ENCODE measurements at regions not wholly inside any gene's neighbourhood (a gene's known extent, or its start where the extent isn't known, plus 50 kb on each side); places are given as distances from the start of the nearest gene placed in this dataset.

DNA sequence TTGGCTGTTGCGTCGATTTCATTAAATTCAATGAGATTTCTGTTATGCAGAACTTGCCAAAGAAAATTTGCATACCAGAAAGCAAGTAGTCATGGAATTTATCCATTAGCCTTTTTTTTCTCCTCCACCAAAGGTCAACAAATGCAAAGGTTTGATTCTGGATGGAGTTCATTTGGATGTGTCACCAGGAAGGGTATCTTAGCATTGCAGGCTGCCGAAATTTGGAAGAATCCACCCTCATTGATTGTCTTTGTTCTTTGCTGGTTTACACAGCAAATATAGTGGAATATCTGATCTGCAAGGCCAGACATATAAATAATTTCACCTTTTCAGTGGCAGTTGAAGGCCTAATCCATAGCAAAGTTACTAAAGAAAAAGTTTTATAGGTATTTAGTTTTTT is 229.4 kb upstream of the SLC35B3 start:
- no peaks in the 10 kb centered on the region for H3K36me3 ChIP-seq
- no peak overlapping the region for H3K27ac ChIP-seq
- no peaks in the 10 kb centered on the region for H3K9me3 ChIP-seq (replicated peaks)
- no peaks in the 10 kb centered on the region for H3K4me1 ChIP-seq
- no peak for DNase-seq
- no peaks in the 10 kb centered on the region for H3K27me3 ChIP-seq
- no peak overlapping the region for H3K4me3 ChIP-seq

DNA sequence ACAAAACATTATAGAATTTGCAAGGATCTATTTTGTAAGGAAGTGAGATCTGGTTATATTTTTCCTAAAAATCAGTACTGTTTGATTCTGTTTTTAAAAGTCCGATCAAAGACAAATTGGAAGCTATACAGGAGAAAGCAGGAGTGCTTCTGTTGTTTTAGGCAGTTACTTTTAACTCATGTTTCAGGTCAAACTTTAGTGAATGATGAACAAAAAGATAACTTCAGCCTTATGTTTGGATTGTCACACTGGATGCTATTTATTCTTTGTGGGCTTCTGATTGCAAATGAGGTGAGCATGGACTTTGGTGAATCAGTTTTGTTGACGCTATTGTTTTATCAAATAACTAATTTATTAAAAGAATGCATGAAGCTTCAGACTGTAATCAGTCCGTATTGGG is 228.7 kb upstream of the SLC35B3 start:
- no peak for DNase-seq
- no peaks in the 10 kb centered on the region for H3K27me3 ChIP-seq

DNA sequence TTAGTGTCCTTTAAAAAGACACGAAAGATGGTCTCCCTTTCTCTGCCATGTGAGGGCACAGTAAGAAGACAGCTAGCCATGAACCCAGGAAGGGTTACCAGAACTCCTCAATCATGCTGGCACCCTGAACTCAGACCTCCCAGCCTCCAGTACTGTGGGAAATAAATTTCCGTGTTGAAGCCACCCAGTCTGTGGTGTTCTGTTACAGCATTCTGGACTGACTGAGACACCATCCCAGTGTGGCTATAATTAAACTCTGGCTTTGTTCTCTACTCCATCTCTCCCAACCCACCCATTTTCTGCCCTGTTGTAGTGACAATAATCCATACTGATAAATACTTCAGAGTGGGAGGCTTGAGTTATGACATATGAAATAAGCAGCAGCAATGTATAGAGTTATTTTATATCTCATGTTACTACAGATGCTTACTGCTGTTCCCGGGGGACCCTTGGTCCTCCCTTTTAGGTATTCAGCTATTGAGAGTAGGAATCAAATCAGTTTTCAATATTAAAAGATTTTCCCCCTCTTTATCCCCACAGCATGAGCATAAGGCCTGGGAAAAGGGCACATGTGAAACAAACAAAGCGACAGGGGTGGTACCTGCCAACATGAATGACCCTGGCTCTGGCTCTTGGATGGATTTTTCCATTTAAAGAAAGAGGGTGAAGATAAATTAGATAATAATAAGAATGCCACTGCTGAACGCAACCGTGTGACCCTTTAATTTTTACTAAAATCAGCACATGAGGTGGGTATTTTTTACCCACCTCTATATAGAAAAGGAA is 224.3 kb upstream of the SLC35B3 start:
- no peaks in the 10 kb centered on the region for H3K9me3 ChIP-seq (replicated peaks)
- H3K36me3 ChIP-seq: no peaks in the 10 kb centered on the region
- no peaks in the 10 kb centered on the region for H3K4me1 ChIP-seq
- no peak overlapping the region for H3K27ac ChIP-seq
- no peak overlapping the region for H3K4me3 ChIP-seq
- DNase-seq: no peak
- H3K27me3 ChIP-seq: no peaks in the 10 kb centered on the region

More for the DNA sequence above, 228.7 kb upstream of the SLC35B3 start:
- Histone ChIP-seq H3K9me3 (replicated peaks) (no peaks in the 10 kb centered on the region), H3K36me3 (no peaks in the 10 kb centered on the region), H3K4me3 (no peak overlapping the region), H3K27ac (no peak overlapping the region), H3K4me1 (no peaks in the 10 kb centered on the region)

DNA sequence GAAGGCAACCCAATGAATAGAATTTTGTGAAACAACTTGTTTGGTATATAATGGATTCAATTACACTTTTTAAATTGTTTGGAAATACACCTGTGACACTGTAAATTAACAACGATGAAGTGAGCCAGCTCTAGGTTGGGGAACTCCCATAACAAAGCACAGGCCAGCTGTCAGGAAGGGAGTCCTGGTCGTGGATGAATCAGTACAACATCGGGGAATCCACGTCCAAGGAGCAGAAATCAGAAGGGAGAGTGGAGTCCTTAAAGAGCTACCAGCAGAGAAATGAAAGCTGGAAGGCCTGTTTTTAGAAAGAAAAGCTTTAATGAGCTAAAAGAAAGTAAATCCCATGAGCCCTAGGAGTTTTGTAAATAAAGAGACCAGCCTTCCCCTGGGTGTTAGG is 223.1 kb upstream of the SLC35B3 start:
- DNase-seq: peak in 1 of 2 experiments; percentile 53
- H3K36me3 ChIP-seq: no peaks in the 10 kb centered on the region
- no peaks in the 10 kb centered on the region for H3K9me3 ChIP-seq (replicated peaks)
- no peaks in the 10 kb centered on the region for H3K4me1 ChIP-seq
- H3K27ac ChIP-seq: peak overlapping the region; percentile 22; the same call in 1 of the 2 replicates
- H3K27me3 ChIP-seq: no peaks in the 10 kb centered on the region
- H3K4me3 ChIP-seq: peak overlapping the region; percentile 43

DNA sequence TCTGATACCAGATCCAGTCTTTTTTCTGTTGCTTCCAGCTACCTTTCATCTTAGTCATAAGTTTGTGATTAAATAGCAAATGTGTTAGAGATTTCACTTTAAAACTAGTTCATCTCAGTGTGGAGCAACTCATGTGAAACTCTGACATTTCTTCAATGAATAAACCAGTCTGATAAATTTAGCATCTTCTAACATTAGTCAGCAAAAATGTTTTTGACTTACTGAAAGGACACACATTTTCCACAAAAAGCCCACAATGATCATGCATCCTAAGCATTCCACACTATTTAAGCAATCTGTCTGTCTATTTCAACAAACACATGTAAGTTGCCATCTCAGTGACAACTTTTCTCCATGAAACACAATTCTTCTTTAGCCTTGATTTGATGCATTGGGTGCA is 222.2 kb upstream of the SLC35B3 start:
- Histone ChIP-seq H3K27ac (no peak overlapping the region), H3K4me1 (no peaks in the 10 kb centered on the region), H3K4me3 (no peak overlapping the region), H3K27me3 (no peaks in the 10 kb centered on the region), H3K36me3 (no peaks in the 10 kb centered on the region), H3K9me3 (replicated peaks) (no peaks in the 10 kb centered on the region)
- no peak for DNase-seq

DNA sequence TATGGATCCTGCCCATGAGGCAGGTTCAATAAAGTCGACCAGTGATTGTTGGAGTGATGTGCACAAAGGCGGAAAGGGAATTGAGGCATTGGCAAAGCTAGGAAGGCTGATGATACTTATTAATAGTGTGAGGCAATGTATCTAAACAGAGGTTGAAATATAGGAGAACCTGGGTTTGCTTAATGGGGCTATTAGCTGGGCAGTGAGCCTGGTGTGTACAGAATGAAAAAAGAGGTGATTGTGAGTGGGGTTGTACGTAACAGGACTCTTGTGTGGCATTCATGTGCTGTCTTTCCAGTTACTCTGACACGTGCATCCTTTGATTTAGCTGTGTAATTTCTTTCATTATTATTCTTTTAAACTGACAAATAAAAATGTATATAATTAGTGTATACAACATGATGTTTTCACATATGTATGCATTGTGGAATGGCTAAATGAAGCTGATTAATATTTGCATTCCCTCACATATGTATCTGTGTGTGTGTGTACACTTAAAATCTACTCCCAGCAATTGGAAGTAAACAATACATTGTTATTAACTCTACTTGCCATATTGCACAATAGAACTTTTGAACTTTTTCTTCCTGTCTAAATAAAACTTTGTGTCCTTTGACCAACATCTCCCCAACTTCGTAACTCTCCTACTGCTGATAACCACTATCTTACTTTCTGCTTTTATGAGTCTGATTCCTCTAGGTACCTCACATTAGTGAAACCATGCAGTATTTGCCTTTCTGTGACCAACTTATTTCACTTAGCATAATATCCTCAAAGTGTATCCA is 220.5 kb upstream of the SLC35B3 start:
- DNase-seq: no peak
- Histone ChIP-seq H3K4me3 (no peak overlapping the region), H3K27me3 (no peaks in the 10 kb centered on the region), H3K9me3 (replicated peaks) (no peaks in the 10 kb centered on the region), H3K27ac (no peak overlapping the region), H3K36me3 (no peaks in the 10 kb centered on the region), H3K4me1 (no peaks in the 10 kb centered on the region)

DNA sequence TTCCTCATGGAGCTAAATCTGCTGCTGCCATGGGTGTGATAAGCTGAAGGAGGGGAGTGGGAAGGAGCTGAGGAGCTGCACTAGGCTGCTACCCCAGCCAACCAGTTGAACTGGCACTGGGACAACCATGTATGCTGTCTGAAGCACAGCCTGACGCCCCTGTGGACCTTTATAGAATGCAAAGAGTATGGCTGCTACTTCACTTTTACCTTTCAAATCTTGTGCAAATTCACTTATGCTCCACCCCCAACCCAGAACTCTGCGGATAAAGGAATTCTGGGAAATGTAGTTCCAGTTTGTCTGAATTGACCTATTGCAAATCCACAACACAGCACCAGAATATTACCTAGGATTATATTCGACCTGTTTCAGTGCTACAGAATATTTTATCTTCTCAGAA is 217.4 kb upstream of the SLC35B3 start:
- Histone ChIP-seq H3K4me1 (no peaks in the 10 kb centered on the region), H3K9me3 (replicated peaks) (no peaks in the 10 kb centered on the region), H3K36me3 (no peaks in the 10 kb centered on the region), H3K27me3 (no peaks in the 10 kb centered on the region), H3K27ac (no peak overlapping the region), H3K4me3 (no peak overlapping the region)
- DNase-seq: no peak

DNA sequence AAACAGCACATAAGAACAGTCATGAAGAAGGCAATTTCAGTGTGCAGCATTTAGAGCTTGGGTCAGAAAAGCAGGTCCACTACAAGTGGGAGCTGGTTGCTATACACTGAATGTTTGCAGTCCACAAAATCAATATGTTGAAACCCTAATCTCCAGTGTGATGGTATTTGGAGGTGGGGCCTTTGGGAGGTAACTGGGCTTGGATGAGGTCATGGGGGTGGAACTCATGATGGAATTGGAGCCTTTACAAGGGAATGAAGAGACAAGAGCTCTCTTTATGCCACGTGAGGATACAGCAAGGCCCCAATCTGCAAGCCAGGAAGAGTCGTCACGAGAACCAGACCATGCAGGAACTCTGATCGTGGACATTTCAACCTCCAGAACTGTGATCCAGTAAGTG is 216.7 kb upstream of the SLC35B3 start:
- H3K27me3 ChIP-seq: no peaks in the 10 kb centered on the region
- no peaks in the 10 kb centered on the region for H3K36me3 ChIP-seq
- no peak for DNase-seq
- no peak overlapping the region for H3K27ac ChIP-seq
- no peak overlapping the region for H3K4me3 ChIP-seq
- no peaks in the 10 kb centered on the region for H3K4me1 ChIP-seq
- H3K9me3 ChIP-seq (replicated peaks): no peaks in the 10 kb centered on the region

DNA sequence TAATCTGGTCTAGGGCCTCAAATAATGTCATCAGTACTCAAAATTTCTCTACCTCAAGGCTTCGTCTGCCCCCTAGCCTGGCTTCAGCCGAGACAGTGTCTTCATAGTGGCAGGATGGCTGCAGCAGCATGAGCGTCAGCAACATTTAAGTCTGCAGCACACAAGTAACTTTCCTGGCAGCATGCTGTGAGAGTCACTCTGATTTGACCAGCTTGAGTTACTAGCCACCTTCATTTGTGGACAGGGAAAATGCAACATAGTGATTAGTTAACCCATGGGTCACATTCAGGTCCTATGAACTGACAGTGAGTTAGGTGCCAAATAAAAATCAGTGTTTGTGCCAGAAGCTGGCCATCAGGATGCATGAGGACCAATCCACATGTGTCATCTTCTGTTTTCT is 209.9 kb upstream of the SLC35B3 start:
- no peak overlapping the region for H3K27ac ChIP-seq

DNA sequence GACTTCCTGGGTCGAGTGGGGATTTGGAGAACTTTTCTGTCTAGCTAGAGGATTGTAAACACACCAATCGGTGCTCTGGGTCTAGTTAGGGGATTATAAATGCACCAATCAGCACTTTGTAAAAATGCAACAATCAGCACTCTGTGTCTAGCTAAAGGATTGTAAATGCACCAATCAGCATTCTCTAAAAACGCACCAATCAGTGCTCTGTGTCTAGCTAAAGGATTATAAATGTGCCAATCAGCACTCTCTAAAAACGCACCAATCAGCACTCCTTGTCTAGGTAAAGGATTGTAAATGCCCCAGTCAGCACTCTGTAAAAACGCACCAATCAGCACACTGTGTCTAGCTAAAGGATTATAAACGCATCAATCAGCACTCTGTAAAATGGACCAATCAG is 209.0 kb upstream of the SLC35B3 start:
- no peaks in the 10 kb centered on the region for H3K27me3 ChIP-seq
- no peaks in the 10 kb centered on the region for H3K9me3 ChIP-seq (replicated peaks)
- no peak overlapping the region for H3K4me3 ChIP-seq
- DNase-seq: no peak
- no peaks in the 10 kb centered on the region for H3K4me1 ChIP-seq
- no peaks in the 10 kb centered on the region for H3K36me3 ChIP-seq
- H3K27ac ChIP-seq: no peak overlapping the region

More for the DNA sequence above, 209.9 kb upstream of the SLC35B3 start:
- DNase-seq: no peak
- Histone ChIP-seq H3K4me1 (no peaks in the 10 kb centered on the region), H3K9me3 (replicated peaks) (no peaks in the 10 kb centered on the region), H3K27me3 (no peaks in the 10 kb centered on the region), H3K36me3 (no peaks in the 10 kb centered on the region), H3K4me3 (no peak overlapping the region)

DNA sequence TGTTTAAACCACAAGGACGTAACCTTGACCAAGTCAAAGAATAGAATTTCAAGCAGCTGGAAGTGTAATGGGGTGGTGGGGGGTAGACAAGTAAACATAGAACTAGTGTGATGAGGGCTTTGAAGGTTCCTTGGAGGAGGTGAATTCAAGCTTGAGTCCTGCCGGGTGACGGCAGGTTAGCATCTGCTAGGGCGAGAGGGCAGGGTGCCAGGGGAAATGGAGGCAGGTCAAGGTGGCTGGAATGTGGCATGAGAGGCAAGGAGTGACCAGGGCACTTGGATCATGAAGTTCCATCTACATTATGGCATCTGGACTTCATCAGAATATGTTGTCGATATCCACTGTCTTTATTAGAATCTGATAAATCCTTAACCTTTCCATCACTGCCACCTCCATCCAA is 207.5 kb upstream of the SLC35B3 start:
- peak in 1 of 2 experiments; percentile 12 for DNase-seq
- no peaks in the 10 kb centered on the region for H3K9me3 ChIP-seq (replicated peaks)
- H3K27ac ChIP-seq: no peak overlapping the region
- no peaks in the 10 kb centered on the region for H3K4me1 ChIP-seq
- no peak overlapping the region for H3K4me3 ChIP-seq
- no peaks in the 10 kb centered on the region for H3K36me3 ChIP-seq
- no peaks in the 10 kb centered on the region for H3K27me3 ChIP-seq

DNA sequence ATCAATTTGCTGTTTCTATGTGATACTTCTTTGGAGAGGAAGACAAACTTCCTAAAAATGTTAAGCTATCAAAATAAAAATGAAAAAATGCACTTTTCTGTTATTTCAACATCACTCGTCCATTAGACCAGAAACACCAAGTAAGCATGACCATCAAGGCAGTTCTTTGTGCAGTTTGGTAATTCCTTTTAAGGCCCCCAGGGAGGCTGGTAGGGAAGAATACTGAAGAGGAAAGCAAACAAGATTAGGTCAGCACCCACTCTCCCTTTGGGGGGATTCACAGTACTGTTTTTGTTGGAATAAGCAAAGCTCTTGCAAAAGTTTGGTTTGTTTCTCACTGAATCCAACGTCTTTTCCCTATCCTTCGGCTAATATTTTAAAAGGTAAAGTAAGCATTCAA is 206.8 kb upstream of the SLC35B3 start:
- DNase-seq: peak; percentile 6 to 25
- H3K9me3 ChIP-seq (replicated peaks): no peaks in the 10 kb centered on the region
- no peaks in the 10 kb centered on the region for H3K4me1 ChIP-seq
- H3K4me3 ChIP-seq: no peak overlapping the region
- H3K36me3 ChIP-seq: no peaks in the 10 kb centered on the region
- H3K27ac ChIP-seq: no peak overlapping the region
- H3K27me3 ChIP-seq: no peaks in the 10 kb centered on the region

DNA sequence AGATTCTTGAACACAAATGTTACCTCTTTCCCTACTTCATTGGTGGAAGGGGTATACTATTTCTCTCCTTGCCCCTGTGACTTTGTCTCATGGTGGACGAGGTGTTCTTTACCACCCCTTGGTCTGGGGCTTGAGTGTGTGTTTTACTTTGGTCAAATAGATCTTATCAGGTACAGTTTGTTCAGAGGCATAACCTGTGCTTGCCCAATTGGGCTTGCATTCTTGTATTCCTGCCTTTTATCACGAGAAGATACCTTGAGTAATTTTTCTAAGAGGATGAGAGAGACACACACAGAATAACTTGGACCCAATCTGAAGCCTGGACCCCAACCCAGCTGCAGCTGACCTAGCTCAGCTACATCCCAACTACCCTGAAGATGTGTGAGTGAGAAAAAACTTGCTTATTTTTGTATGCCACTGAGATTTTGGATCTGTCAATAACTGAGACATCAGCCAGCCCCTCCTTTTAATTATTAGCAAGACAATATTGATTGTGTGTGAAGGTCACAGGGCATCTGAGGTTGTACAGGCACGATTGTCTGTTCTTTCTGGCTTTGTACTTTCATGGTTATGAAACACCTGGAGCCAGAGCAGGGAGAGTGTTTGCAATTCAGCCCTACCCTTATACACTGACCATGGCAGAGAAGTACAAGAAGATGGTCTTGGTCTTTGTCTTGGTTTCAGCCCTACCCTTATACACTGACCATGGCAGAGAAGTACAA is 204.7 kb upstream of the SLC35B3 start:
- Histone ChIP-seq H3K36me3 (no peaks in the 10 kb centered on the region), H3K4me3 (no peak overlapping the region), H3K4me1 (no peaks in the 10 kb centered on the region), H3K27me3 (no peaks in the 10 kb centered on the region), H3K27ac (no peak overlapping the region), H3K9me3 (replicated peaks) (no peaks in the 10 kb centered on the region)
- DNase-seq: no peak

DNA sequence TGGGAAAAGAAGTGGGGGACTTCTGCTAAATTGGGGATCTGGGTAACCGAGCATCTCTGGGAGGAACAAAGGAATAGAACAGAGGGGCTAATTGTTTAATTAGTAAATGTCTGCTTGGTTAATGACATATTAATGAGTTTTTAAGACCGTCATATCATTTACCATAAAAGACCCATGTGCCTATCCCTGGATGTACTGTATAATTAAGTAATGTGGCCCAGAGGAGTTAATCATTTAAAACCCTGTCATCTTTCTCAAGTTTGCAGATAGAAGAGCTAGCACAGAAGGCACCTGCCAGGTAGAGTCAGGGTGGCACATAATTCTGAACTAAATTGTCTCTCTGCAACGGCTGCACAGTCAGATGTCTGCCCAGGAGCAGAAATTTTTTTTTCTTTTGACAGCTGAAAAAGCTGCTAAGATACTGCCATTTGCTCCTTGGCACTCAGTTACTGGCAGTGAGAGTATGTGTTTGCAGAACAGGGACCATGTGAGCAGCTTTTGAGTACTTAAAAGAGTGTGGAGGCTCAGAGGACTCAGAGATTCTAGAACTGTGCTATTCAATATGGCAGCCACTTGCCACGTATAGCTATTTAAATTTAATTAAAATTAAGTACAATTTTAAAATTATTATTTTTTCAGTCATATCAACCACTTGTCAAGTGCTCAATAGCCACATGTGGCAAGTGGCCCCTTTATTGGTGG is 202.7 kb upstream of the SLC35B3 start:
- Histone ChIP-seq H3K4me1 (no peaks in the 10 kb centered on the region), H3K4me3 (no peak overlapping the region), H3K27me3 (no peaks in the 10 kb centered on the region), H3K27ac (no peak overlapping the region), H3K9me3 (replicated peaks) (no peaks in the 10 kb centered on the region), H3K36me3 (no peaks in the 10 kb centered on the region)
- DNase-seq: no peak

DNA sequence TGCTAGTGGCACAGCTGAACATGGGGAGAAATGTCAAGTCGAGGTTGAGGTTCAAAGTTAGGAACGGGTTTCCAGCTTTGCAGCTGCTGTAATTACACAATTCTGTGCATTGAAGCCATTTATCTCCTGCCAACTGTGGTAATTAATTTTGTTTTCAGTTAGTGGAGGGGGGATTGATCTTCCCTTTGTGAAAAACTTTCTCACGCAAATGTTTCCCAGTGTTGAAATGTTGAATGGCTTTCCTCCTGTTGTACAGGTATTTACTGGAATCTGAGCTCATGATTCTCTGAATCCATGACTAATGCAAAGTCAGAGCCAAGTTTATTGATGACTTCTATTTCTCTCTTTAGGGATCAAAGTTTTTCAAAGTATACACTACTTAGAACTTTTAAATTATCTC is 198.4 kb upstream of the SLC35B3 start:
- no peak for DNase-seq
- no peaks in the 10 kb centered on the region for H3K9me3 ChIP-seq (replicated peaks)
- no peak overlapping the region for H3K27ac ChIP-seq
- H3K36me3 ChIP-seq: no peaks in the 10 kb centered on the region
- no peak overlapping the region for H3K4me3 ChIP-seq
- no peaks in the 10 kb centered on the region for H3K27me3 ChIP-seq
- no peaks in the 10 kb centered on the region for H3K4me1 ChIP-seq
